ENCODE measurements at regions not wholly inside any gene's neighbourhood (a gene's known extent, or its start where the extent isn't known, plus 50 kb on each side); places are given as distances from the start of the nearest gene placed in this dataset.

- no peak overlapping the region for H3K4me2 ChIP-seq (ENCODE audit: low read depth, low read length)
- no peak overlapping the region for H3K23ac ChIP-seq (ENCODE audit: low read depth, low read length)
- H3K14ac ChIP-seq (replicated peaks; ENCODE audit: low read depth, low read length), result no peak overlapping the region
- no peak for ATAC-seq (ENCODE audit: low read depth)
- ChIA-PET POLR2A (ENCODE audit: unreplicated experiment) (no interaction called here), CTCF (no interaction called here)
- H4K8ac ChIP-seq (ENCODE audit: low read depth in 2 of 2, low read length in 2 of 2), result no peak overlapping the region
- BruUV-seq (replicated peaks), result no TSS peak
- no peaks in the 10 kb centered on the region for H4K20me1 ChIP-seq (ENCODE audit: insufficient read depth, low read length)
- H2BK15ac ChIP-seq (ENCODE audit: low read depth, low read length), result no peak overlapping the region
- in situ Hi-C loops (cut with MboI; ENCODE audit: low sequenced_read_pairs), result no loop called here
- H2AK5ac ChIP-seq (ENCODE audit: low read depth, low read length), result no peak overlapping the region
- dilution Hi-C loops (cut with HindIII; ENCODE audit: low sequenced_read_pairs, unreplicated experiment), result no loop called here
- no peak overlapping the region for H2BK20ac ChIP-seq (ENCODE audit: low read depth, low read length)
- H3K4me1 ChIP-seq (ENCODE audit: control insufficient read depth, insufficient read depth, low read length), result no peaks in the 10 kb centered on the region
- no peak overlapping the region for H2BK120ac ChIP-seq (ENCODE audit: low read depth, low read length)
- H3K9me1 ChIP-seq (ENCODE audit: insufficient read depth, low read length), result no peaks in the 10 kb centered on the region
- H4K91ac ChIP-seq (ENCODE audit: insufficient read depth, low read depth, low read length), result no peak overlapping the region
- H3K4ac ChIP-seq (ENCODE audit: low read depth, low read length), result no peak overlapping the region
- no peaks in the 10 kb centered on the region for H3K36me3 ChIP-seq (ENCODE audit: control insufficient read depth, insufficient read depth, low read length)
- DNase-seq, result no peak
- no peak overlapping the region for H2AK9ac ChIP-seq (replicated peaks; ENCODE audit: low read depth, low read length, poor library complexity)
- intact Hi-C loops (cut with micrococcal nuclease), result no loop called here
- H4K5ac ChIP-seq (ENCODE audit: low read depth, low read length), result no peak overlapping the region
- no peaks in the 10 kb centered on the region for H3K79me1 ChIP-seq (ENCODE audit: low read depth in 1 of 2, low read length in 2 of 2)
- H3K27me3 ChIP-seq (ENCODE audit: control insufficient read depth, insufficient read depth, low read length), result no peaks in the 10 kb centered on the region
- H3K4me3 ChIP-seq (ENCODE audit: insufficient read depth, low read depth, low read length), result no peak overlapping the region
- no peak overlapping the region for H3K27ac ChIP-seq (ENCODE audit: insufficient read depth, low read length)
- TF ChIP-seq SMC3 (IDR thresholded peaks at IDR 0.05; ENCODE audit: low read depth, low read length) (no peak), RAD21 (IDR thresholded peaks at IDR 0.05; ENCODE audit: low read length) (no peak), CTCF (conservative IDR thresholded peaks at IDR 0.05; ENCODE audit: low read depth, low read length) (no peak), RFX5 (IDR thresholded peaks at IDR 0.05; ENCODE audit: low read depth, low read length) (no peak), CEBPB (IDR thresholded peaks at IDR 0.05; ENCODE audit: low read depth, low read length) (no peak)
- H3K18ac ChIP-seq (ENCODE audit: low read depth, low read length), result no peak overlapping the region
- H3K9ac ChIP-seq (ENCODE audit: low read depth, low read length), result no peak overlapping the region
- WGBS, 2 experiments (ENCODE audit: extremely low coverage in 2 of 2, insufficient read length in 1 of 2), result no CpG with 5 or more reads among the region's 2 CpGs
- peaks cover 1% of the 10 kb centered on the region; the same call in 1 of the 2 replicates for H3K9me3 ChIP-seq (ENCODE audit: control insufficient read depth, insufficient read depth, low read length)
- H3K56ac ChIP-seq (ENCODE audit: extremely low read depth, insufficient read depth, low read length), result no peak overlapping the region
- no peak overlapping the region for H2AFZ ChIP-seq (replicated peaks; ENCODE audit: low read length, poor library complexity)
- H2BK5ac ChIP-seq (ENCODE audit: low read depth, low read length, poor library complexity, severe bottlenecking), result no peak overlapping the region
Observed at GRCh38 chr1:239735111-239735510, 348.7 kb downstream of the CHRM3 start.

Data from IMR-90 (cell line).